Jurkat, Clone E6-1 (cell line): ENCODE measurements at regions not wholly inside any gene's neighbourhood (a gene's known extent, or its start where the extent isn't known, plus 50 kb on each side); places are given as distances from the start of the nearest gene placed in this dataset.
"Not testable (repeated sequence)": the region's sequence is repeated elsewhere in the genome, so short reads cannot be mapped to it uniquely, and the experiment has no call there.

Experiments
- DNase-seq: peaks from one replicate; pipeline ENCODE4 v3.0.0-alpha.2; 2011; ENCODE audit warnings: low read depth, low spot score
- H3K4me3 ChIP-seq: 2 replicates; pipeline ENCODE4 v1.5.1; 2011; ENCODE audit warnings: mild to moderate bottlenecking, low read length, control low read depth, moderate library complexity

DNA sequence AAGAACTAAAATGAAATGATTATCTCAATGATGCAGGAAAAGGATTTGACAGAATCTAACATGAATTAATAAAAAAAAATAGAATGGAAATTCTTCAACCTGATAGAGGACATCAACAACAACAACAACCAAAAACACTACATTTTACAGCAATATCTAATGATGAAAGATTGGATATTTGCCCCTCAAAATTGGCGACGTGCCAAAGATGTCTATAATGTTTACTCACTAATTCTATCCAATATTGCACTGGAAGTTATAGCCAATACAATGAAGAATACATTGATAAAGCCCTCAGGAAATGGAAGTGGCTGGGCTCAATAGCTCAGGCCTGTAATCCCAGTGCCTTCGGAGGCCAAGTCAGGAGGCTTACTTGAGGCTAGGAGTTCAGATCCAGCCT, 99.4 kb upstream of the ANTXRL start:
- not testable (repeated sequence) for DNase-seq, H3K4me3 ChIP-seq

DNA sequence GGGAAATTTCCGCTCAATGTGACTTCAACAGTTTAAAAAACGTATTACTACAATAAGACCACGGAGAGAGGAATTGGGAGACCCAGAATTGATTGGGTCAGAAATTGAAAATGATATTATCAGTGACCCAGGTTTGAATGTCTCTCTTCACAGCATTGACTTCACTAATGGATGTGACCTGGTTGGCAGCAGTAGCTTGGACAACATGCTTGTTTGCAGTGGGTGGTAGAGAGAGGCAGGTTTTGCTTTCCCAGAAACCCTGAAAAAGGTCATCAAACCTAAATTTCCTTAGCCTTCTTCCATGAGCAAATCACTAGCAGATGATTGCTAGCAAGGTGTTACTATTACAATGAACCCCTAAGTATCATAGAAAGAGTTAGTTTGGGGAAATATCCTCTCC, 89.7 kb upstream of the ANTXRL start:
- DNase-seq = no peak
- H3K4me3 ChIP-seq = no peak overlapping the region

DNA sequence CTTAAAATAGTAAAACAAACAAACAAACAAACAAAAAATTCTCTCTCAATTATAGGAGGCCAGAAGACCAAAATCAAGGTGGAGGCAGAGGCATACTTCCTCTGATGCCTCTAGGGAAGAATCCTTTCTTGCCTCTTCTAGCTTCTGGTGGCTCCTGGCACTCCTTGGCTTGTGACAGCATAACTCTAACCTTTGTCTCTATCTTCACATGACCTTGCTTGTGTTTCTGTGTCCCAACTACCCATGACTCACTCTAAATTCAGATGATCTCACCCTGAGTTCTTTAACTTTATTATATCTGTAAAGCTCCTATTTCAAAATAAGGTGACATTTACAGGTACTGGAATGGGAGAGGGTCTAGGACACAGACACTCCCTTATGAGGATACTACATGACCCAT, 88.3 kb upstream of the ANTXRL start:
- DNase-seq = no peak
- no peak overlapping the region for H3K4me3 ChIP-seq

DNA sequence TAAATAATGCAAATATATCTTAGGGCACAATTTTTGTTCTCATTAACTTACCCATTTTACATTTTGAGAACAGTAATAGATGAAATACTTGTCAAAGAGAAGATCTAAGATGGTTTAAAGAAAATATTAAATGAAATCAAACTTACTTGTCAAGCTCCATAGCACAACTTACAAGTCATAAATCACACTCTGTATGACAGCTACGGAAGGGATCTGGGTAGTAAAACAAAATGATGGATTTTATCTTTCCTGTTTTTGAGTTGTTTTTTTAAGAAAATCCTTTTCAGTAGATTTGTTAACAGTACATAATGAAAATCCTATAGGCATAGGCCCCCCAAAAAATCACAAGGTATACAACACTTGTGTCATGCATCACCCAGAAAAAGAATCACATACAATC, 84.4 kb upstream of the ANTXRL start:
- H3K4me3 ChIP-seq, DNase-seq: not testable (repeated sequence)

DNA sequence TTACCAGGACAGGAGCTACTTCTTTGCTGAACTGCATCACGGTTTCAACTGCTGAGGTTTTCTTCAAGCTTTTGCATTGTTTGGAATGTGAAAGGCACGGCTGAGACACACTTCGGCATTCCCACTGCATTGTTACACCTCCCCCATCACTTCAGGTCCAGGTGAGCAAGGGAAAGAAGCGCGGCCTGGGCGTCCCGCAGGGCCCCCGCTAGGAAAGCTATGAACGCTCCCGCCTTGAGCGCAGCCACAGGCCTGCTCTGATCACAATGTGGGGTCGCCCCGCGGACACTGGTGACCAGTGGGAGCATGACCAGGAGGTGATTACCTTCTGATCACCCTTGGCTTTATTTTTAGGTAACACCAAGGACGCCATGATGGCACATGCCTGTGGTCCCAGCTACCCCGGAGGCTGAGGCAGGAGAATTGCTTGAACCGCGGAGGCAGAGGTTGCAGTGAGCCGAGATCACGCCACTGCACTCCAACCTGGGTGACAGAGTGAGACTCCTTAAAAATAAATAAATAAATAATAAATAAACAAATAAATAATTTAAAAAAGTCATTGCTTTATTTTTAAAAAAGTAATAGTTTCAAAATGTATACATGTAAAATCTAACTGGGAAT, 82.2 kb upstream of the ANTXRL start:
- not testable (repeated sequence) for H3K4me3 ChIP-seq, DNase-seq

DNA sequence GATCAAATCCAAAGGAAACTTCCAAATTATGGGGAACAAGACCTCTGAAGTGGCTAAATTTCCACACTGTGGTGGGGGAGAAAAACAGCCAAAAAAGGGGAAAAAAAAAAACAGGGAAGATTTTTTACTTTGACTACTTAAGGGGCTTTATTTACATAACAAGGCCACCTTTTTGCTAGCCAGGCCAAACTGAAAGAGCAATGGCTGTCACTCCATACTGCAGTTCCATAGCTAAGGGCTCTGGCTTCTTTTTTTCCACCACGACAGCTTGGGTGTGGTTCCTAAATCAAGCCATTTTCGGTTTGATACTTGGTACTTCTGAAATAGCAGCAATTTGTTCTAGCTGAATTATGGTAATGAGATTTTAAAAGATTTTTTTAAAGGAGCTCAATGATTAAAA, 76.4 kb upstream of the ANTXRL start:
- not testable (repeated sequence) for H3K4me3 ChIP-seq, DNase-seq

DNA sequence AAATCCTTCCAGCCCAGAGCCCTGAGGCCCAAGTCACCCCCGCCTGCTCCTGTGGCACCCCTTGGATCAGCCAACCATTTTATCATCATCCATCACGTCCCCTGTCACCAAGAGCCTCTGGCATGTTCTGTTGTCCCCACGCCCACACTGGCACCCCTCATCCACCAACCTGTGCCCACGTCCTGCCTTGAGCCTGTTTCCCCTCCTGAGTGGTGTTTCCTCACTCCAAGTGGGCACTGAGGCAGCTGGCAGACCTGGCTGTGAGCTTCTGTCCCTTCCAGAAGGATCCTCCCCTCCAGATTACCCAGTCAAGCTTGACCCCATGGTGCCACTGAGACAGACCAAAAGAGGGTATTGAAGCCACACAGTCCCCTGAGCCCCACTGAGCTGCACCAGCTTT, 71.4 kb upstream of the ANTXRL start:
- no peak for DNase-seq
- no peak overlapping the region for H3K4me3 ChIP-seq

DNA sequence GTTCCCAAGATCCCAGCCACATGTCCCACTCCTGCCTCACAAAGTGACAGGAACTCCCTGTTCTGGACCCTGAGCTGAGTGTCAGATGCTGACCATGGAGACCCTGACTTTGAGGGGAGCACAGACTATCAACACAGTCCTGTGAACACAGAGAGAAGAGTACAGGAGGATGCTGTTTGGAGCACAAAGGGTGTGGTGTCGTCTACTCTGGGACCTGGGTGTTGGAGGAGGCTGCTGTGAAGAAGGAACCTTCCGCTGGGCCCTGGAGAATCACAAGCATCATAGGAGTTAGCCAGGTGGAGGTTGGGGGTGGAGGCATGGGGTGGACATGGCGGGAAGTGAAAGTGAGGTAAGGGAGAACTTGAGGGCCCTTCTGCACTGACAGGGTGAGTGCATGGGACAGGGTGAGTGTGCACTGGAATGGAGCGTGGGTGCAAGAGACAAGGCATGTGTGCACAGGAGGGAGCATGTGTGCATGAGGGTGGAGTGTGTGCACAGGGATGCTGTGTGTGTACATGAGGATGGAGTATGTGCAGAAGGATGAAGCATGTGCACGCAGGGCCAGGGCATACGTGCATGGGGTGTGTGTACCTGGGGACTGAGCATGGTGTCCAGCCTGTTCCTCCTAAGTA, 70.7 kb upstream of the ANTXRL start:
- no peak for DNase-seq
- H3K4me3 ChIP-seq = no peak overlapping the region

DNA sequence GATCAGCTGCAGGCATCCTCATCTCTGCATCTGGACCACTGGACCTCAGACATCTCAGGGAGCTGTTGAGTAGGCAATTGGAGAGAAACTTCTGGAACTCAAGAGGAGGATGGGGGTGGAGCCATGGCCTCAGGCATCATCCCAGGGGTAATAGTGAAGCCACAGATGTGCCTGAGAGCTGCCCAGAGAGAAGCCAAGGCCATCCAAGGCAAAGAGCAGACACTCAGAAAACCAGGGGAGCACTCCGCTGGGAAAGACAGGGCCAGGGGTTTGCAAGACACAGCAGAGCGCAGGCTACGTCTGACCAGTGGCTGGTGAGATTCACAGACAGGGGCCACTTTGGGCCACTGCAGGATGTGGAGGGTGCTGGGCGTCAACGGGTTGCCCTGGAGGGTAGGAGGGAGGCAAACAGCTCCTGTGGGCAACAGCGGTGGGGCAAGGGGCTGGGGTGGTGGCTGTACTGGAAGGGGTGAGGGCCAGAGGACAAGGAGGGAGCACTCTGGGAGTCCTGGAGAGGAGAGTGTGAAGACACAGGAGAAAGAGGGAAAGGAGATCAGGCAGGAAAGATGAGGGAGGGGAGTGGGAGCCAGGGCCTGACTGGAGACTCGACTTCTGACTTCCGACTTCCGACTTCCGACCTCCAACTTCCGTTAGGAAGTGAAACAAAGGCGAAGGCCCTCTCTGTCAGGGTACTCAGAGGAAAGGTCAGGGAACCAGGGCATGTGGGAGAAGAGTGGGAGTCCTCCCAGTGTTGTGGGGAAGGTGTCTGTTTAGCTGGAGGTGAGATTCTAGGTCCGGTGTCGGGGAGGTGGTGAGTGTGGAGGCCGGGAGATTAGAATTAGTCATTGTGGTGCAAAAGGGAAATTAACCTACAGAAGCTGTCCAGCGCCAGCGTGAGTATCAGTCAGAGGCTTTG, 69.7 kb upstream of the ANTXRL start:
- DNase-seq = no peak
- no peak overlapping the region for H3K4me3 ChIP-seq

DNA sequence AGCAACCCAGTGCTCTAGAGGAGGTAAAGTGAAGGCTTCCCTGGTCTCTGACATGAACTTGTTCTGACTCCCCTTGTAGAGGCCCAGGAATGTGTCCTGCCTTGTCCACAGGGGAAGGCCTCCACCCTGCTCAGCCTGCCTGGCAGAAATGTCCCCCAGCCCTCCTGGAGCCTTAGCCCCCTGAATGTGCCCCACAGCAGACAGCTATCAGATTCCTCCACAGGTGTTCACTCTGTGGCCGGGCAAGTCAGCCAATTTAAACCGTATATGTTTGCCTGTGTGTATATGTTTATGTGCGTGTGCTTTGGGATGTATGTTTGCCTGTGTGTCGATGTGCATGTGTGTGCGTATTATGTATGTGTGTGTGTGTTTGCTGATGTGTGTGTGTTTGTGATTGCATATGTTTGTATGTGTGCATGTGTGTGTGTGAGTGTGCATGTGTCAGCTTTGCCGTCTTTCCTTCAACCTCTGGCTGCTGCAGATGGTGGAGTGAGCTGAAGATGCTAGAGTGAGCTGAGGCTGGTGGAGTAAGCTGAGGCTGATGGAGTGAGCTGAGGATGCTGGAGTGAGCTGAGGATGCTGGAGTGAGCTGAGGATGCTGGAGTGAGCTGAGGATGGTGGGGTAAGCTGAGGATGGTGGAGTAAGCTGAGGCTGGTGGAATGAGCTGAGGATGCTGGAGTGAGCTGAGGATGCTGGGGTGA, 68.9 kb upstream of the ANTXRL start:
- no peak overlapping the region for H3K4me3 ChIP-seq
- no peak for DNase-seq

DNA sequence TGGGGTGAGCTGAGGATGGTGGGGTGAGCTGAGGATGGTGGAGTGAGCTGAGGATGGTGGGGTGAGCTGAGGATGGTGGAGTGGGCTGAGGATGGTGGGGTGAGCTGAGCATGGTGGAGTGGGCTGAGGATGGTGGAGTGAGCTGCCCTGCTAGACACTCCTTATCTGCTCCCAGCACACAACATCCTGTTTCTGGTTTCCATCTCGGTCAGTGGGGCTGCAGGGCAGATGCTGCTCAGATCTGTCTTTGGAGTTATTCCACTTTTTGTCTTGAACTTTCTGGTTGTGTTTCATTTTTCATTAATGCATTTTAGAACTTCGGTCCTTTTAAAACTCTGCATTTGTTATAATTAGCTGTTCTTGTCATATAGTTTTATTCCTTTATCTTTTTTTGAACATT, 67.9 kb upstream of the ANTXRL start:
- H3K4me3 ChIP-seq = no peak overlapping the region
- DNase-seq = no peak

DNA sequence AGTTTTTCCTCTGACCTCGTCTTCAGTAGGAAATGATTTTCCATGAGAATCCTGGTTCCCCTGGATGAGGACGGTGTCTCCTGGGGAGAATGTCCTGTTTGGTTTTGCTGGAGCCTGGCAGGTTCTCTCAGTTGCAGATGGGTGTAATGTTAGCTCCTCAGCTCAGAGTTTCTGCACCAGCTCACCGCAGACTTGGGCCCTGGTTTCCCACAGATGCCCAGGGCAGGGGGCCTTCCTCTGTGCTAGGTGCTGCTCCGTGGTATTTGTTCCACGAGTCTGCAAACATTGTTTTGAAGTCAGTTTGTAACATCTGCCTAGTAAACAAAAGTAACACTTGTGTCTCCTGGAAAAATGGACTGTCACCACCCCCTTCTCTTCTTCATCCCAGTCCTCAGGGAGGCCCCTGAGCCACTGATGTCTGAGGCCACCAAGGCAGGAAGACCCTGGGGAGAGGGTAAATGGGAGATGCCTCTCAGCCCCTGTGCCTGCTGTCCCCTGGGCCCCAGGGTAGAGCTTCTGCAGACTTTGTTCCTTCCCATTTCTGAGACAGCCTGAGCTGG, 67.3 kb upstream of the ANTXRL start:
- not testable (repeated sequence) for H3K4me3 ChIP-seq, DNase-seq

DNA sequence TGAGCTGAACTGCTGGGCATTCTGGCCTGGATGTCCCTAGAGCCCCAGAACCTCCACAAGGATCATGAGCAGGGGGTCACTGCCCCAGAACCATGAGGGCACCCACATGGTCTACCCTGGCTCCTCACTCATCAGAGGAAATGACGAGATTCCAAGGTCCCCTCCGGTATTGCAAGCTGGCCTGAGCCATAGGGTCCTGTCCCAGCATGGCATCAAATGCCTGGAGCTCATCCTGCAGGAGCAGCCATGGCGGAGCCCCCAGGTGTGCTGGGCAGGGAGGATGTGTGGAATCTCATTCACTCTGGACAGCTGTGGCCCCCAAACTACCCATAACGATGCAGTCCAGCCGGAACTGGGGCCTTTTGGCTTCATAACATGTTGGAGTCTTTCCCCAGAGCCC, 66.6 kb upstream of the ANTXRL start:
- no peak overlapping the region for H3K4me3 ChIP-seq
- DNase-seq = no peak

DNA sequence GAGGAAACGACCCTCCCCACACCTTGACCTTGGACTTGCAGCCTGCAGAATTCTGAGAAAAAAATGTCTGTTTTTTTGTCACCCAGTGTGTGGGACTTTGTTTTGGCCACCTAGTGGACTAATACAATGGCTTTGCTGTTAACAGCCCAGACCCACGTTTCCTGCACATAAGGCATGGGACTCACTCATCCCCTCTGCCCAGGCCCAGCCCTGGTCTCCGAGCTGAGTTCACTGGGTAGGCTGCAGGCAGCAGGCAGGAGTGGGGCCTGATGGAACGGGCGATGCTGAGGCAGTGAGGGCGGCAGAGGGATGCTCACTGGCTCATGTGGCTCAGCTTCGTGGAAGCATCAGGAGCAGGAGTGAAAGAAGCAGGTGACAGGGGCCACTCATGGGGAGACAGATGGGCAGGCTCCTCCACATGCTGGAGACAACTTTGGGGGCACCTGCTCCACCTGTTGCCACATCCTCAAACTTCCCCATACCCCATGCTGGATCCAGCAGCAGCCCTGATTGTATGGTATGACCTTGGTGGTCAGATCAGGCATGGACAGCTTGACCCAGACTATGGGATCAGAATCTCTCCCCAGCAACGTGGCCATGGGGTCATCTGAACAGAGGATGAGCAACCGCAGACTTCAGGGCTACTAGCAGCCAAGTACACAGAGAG, 65.8 kb upstream of the ANTXRL start:
- no peak overlapping the region for H3K4me3 ChIP-seq
- no peak for DNase-seq

DNA sequence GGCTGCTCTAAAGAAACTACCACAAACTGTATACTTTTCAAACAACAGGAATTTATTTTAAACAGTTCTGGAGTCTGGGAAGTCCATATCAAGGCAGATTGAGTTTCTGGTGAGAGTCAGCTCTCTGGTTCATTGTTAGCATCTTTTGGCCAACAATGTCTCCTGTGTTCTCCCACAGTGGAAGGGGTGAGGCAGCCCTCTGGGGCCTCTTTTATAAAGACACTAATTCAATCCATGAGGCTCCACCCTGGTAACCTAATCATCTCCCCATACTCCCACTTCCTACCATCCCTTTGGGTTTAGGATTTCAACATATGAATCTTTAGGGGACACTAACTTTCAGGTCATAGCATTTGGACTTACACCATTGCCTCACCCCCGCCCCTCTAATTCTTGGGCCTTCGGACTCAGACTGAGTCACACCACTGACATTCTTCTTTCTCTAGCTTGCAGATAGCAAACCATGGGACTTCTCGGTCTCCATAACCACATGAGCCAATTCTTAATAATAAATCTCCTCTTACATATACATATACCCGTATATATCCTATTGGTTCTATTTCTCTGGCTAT, 64.3 kb upstream of the ANTXRL start:
- no peak overlapping the region for H3K4me3 ChIP-seq
- no peak for DNase-seq

DNA sequence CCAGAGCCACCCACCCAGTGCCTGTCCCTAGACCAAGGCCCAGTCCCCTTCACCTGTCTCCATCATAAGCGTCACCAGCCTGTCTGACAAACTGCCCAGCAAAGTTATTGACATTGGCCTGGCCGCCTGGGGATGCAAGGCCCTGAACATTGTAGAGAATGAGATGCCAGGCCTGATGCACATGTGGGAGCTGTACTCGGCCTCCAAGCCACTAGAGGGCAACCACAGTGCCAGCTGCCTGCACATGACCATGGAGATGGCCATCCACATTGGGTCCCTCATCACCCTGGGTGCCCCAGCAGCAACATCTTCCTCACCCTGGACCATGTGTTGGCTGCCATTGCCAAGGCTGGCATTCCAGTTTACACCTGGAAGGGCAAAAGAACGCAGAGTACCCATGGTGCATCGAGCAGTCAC, 63.7 kb upstream of the ANTXRL start:
- no peak overlapping the region for H3K4me3 ChIP-seq
- no peak for DNase-seq

DNA sequence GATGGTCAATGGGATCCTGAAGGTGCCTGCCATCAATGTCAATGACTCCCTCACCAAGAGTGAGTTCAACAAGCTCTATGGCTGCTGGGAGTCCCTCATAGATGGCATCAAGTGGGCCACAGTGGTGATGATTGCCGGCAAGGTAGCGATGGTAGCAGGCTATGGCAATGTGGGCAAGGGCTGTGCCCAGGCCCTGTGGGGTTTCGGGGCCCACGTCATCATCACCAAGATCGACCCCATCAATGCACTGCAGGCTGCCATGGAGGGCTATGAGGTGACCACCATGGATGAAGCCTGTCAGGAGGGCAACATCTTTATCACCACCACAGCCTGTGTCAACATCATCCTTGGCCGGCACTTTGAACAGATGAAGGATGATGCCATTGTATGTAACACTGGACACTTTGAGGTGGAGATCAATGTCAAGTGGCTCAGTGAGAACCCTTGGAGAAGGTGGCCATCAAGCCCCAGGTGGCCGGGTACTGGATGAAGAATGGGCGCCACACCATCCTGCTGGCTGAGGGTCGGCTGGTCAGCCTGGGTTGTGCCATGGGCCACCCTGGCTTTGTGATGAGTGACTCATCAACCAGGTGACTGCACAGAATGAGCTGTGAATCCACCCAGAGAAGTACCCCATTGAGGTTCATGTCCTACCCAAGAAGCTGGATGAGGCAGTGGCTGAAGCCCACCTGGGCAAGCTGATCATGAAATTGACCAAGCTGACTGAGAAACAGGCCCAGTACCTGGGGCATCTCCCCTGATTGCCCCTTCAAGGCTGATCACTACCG, 63.0 kb upstream of the ANTXRL start:
- no peak for DNase-seq
- no peak overlapping the region for H3K4me3 ChIP-seq

DNA sequence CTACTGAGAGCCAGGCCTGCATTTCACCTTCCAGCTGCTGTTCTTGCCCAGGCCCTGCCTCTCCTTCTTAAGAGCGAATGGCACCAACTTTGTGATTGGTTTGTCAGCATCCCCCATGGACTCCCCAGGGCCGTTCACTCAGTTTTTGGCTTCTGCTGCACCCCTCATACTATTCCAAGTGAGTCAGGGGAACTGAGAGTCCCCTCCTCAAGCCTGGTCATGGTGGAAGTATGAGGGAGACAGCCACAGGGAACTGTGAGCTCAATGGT, 62.4 kb upstream of the ANTXRL start:
- H3K4me3 ChIP-seq = no peak overlapping the region

More for the DNA sequence above, 62.4 kb upstream of the ANTXRL start:
- no peak for DNase-seq
